K562 (cell line): ENCODE measurements at regions not wholly inside any gene's neighbourhood (a gene's known extent, or its start where the extent isn't known, plus 50 kb on each side); places are given as distances from the start of the nearest gene placed in this dataset.
A peak's percentile ranks its signal among the peaks of the same experiment; 100 is the strongest.

Source experiments
- ATAC-seq: fragments of 200-7000 bp; cut with Tn5 transposase; 3 replicates; pipeline ENCODE4 v1.9.1; 2020; ENCODE audit warnings: moderate library complexity
- BruUV-seq: library from RNA; stranded (reverse); fragments of 400-500 nt; replicated peaks from 2 replicates; lab custom pipeline; 2021; lab: Mats Ljungman, UMichigan
- CTCF ChIA-PET: fragments of 300-600 bp; formaldehyde crosslinking; extraction: SDS; loops from one replicate; lab custom pipeline; 2021; ENCODE audit warnings: low intra/inter-chr PET ratio; lab: Yijun Ruan, JAX
- POLR2A ChIA-PET: fragments of 300-600, 350-650 bp; sonication (Branson Sonifier 250); formaldehyde crosslinking; extraction: SDS; loops from one replicate; lab custom pipeline; 2021; ENCODE audit warnings: antibody characterized with exemption, inconsistent platforms; lab: Yijun Ruan, JAX
- DNase-seq, 4 experiments: peaks; one replicate each; pipeline versions ENCODE4 v3.0.0 to v3.0.0-alpha.2; 2011 to 2018; ENCODE audit warnings: low spot score in 3 of 4, mixed read lengths in 3 of 4; ENCODE audit errors: extremely low read depth in 1 of 4
- FAIRE-seq: peaks from 2 replicates; lab custom pipeline; 2011; peaks lifted over from hg19 to GRCh38; lab: Jason Lieb, UNC
- H2AFZ ChIP-seq: 2 replicates; pipeline ENCODE4 v1.6.0; 2011; ENCODE audit warnings: low read depth, low read length, control low read depth, inconsistent platforms
- H3K27ac ChIP-seq: fragments of 200-600 bp; 3 replicates; pipeline ENCODE4 v1.8.0; 2011; ENCODE audit warnings: low read depth, mild to moderate bottlenecking, control low read depth, inconsistent platforms, low read length, moderate library complexity, mixed read lengths; ENCODE audit errors: extremely low read depth
- H3K27me3 ChIP-seq, 2 experiments: fragments of 300-600 bp in 1 of 2; 2 replicates in 1 of 2; 3 replicates in 1 of 2; pipeline versions ENCODE4 v1.6.0 to v1.8.0; 2011; ENCODE audit warnings: inconsistent platforms in 2 of 2, low read length in 2 of 2, mild to moderate bottlenecking in 1 of 2, mixed read lengths in 1 of 2, moderate library complexity in 1 of 2; ENCODE audit not compliant: control insufficient read depth in 2 of 2, insufficient read depth in 2 of 2
- H3K36me3 ChIP-seq: fragments of 300-600 bp; 3 replicates; pipeline ENCODE4 v1.8.0; 2011; ENCODE audit warnings: mild to moderate bottlenecking, low read length, inconsistent platforms; ENCODE audit not compliant: control insufficient read depth, insufficient read depth
- H3K4me1 ChIP-seq, 2 experiments: fragments of 200-600 bp in 1 of 2; replicated peaks in 1 of 2; 2 replicates in 1 of 2; 3 replicates in 1 of 2; pipeline versions ENCODE4 v1.5.1 to v1.8.0; 2011; ENCODE audit warnings: inconsistent platforms in 2 of 2, low read length in 2 of 2, mild to moderate bottlenecking in 1 of 2, mixed read lengths in 1 of 2, moderate library complexity in 1 of 2; ENCODE audit not compliant: control insufficient read depth in 2 of 2, insufficient read depth in 2 of 2
- H3K4me2 ChIP-seq: 2 replicates; pipeline ENCODE4 v1.6.1; 2011; ENCODE audit warnings: low read length, control low read depth, inconsistent platforms, mixed read lengths; ENCODE audit not compliant: insufficient read depth
- H3K4me3 ChIP-seq: fragments of 200-600 bp; sonication (generic), shearing (Covaris generic); 2 replicates; pipeline ENCODE4 v1.5.1; 2016; ENCODE audit warnings: control low read depth, inconsistent platforms
- H3K79me2 ChIP-seq: fragments of 200-600 bp; 3 replicates; pipeline ENCODE4 v1.8.0; 2011; ENCODE audit warnings: low read length, inconsistent platforms; ENCODE audit not compliant: control insufficient read depth, insufficient read depth
- H3K9ac ChIP-seq, 2 experiments: 2 replicates each; pipeline versions ENCODE4 v1.6.0 to v1.6.1; 2011; ENCODE audit warnings: low read depth in 2 of 2, low read length in 2 of 2, control low read depth in 1 of 2, inconsistent platforms in 1 of 2, mild to moderate bottlenecking in 1 of 2, mixed read lengths in 1 of 2; ENCODE audit not compliant: insufficient read depth in 1 of 2
- H3K9me1 ChIP-seq: one replicate; pipeline ENCODE4 v1.6.0; 2011; ENCODE audit warnings: inconsistent platforms, mild to moderate bottlenecking, low read length, moderate library complexity; ENCODE audit not compliant: control insufficient read depth, insufficient read depth
- H3K9me3 ChIP-seq: replicated peaks from 2 replicates; pipeline ENCODE4 v1.5.1; 2011; ENCODE audit warnings: low read depth, low read length, inconsistent platforms; ENCODE audit not compliant: control insufficient read depth, insufficient read depth
- H4K20me1 ChIP-seq: replicated peaks from 2 replicates; pipeline ENCODE4 v1.6.1; 2011; ENCODE audit warnings: low read length, inconsistent platforms, mixed read lengths; ENCODE audit not compliant: control insufficient read depth, insufficient read depth
- CUX1 ChIP-seq: fragments of 200-800 bp; sonication (Bioruptor generic); IDR thresholded peaks from 2 replicates; pipeline ENCODE4 v1.6.1; 2016; ENCODE audit warnings: missing genetic modification characterization, missing compliant biosample characterization
- ZNF316 ChIP-seq: fragments of 450-650 bp; IDR thresholded peaks from 2 replicates; pipeline ENCODE4 v1.6.1; 2016
- WGBS: fragments of 100-300 bp; shearing (Covaris generic); methylation state at CpG from one replicate; pipeline ENCODE4 v1.1.6; 2016; ENCODE audit warnings: low coverage, mixed read lengths; ENCODE audit not compliant: insufficient coverage; ENCODE audit errors: missing lambda C conversion rate; 5-methylcytosine and 5-hydroxymethylcytosine counted together
- in situ Hi-C: fragments of 300-500 bp; cut with MboI; formaldehyde crosslinking; loops from 4 replicates; pipeline ENCODE4 v1.15.0; 2018; ENCODE audit warnings: inconsistent platforms, mixed read lengths
- intact Hi-C: fragments of 100-400 bp; cut with micrococcal nuclease; formaldehyde crosslinking; loops from 2 replicates; pipeline ENCODE4 v1.14.2; 2022

- intact Hi-C loops: no loop called here
- peak; percentile 58 for TF ChIP-seq ZNF316
- no peak for TF ChIP-seq CUX1 (CRISPR knock-in tag)
These were observed 891.1 kb upstream of the AGA start for GRCh38 chr4:178333355-178333754.

More at GRCh38 chr4:178333355-178333754, 891.1 kb upstream of the AGA start:
- Histone ChIP-seq H3K27ac (no peak overlapping the region), H4K20me1 (no peaks in the 10 kb centered on the region), H3K79me2 (no peaks in the 10 kb centered on the region), H2AFZ (no peak overlapping the region), H3K4me1 (no peaks in the 10 kb centered on the region), H3K9ac (no peak overlapping the region), H3K9me3 (no peaks in the 10 kb centered on the region), H3K27me3 (no peaks in the 10 kb centered on the region), H3K4me2 (no peak overlapping the region), H3K9me1 (no peaks in the 10 kb centered on the region), H3K4me3 (no peak overlapping the region), H3K36me3 (no peaks in the 10 kb centered on the region)
- BruUV-seq: no TSS peak
- POLR2A ChIA-PET: no interaction called here
- DNase-seq (no peak), ATAC-seq (no peak), FAIRE-seq (no peak)
- CTCF ChIA-PET: no interaction called here
- WGBS: 1% methylated on average over 4 of the region's 4 CpGs
- in situ Hi-C loops: no loop called here
